HG02885 (cell line): ENCODE measurements at regions not wholly inside any gene's neighbourhood (a gene's known extent, or its start where the extent isn't known, plus 50 kb on each side); places are given as distances from the start of the nearest gene placed in this dataset.
"Not testable (repeated sequence)": the region's sequence is repeated elsewhere in the genome, so short reads cannot be mapped to it uniquely, and the experiment has no call there.

Source experiments
- ATAC-seq: cut with Tn5 transposase; IDR thresholded peaks from one replicate; pipeline ENCODE4 v1.9.1; 2021; ENCODE audit warnings: mild to moderate bottlenecking; ENCODE audit not compliant: unreplicated experiment, poor library complexity

GRCh38 chr3:140752499-140752898 is 74.6 kb downstream of the TRIM42 start:
- no peak for ATAC-seq

- peak; percentile 40 for ATAC-seq
These were observed 76.2 kb downstream of the TRIM42 start for GRCh38 chr3:140753865-140754754.

GRCh38 chr3:140754936-140755335 is 77.1 kb downstream of the TRIM42 start:
- no peak for ATAC-seq

GRCh38 chr3:140756240-140757016 is 78.6 kb downstream of the TRIM42 start:
- ATAC-seq, result peak; percentile 77

GRCh38 chr3:140758791-140759444 is 81.1 kb downstream of the TRIM42 start:
- no peak for ATAC-seq

GRCh38 chr3:140760324-140761075 is 82.6 kb downstream of the TRIM42 start:
- no peak for ATAC-seq

- no peak for ATAC-seq
These were observed 83.3 kb downstream of the TRIM42 start for GRCh38 chr3:140761076-140761639.

- no peak for ATAC-seq
These were observed 84.9 kb downstream of the TRIM42 start for GRCh38 chr3:140762746-140763145.

- no peak for ATAC-seq
These were observed 85.7 kb downstream of the TRIM42 start for GRCh38 chr3:140763532-140763931.

GRCh38 chr3:140765246-140765645 is 87.4 kb downstream of the TRIM42 start:
- no peak for ATAC-seq

- peak; percentile 45 for ATAC-seq
These were observed 88.6 kb downstream of the TRIM42 start for GRCh38 chr3:140766465-140766864.

GRCh38 chr3:140767566-140767965 is 89.7 kb downstream of the TRIM42 start:
- ATAC-seq, result no peak

- ATAC-seq, result no peak
These were observed 91.1 kb downstream of the TRIM42 start for GRCh38 chr3:140768941-140769340.

GRCh38 chr3:140769951-140770350 is 92.1 kb downstream of the TRIM42 start:
- ATAC-seq, result no peak

GRCh38 chr3:140770977-140771667 is 93.3 kb downstream of the TRIM42 start:
- no peak for ATAC-seq

- ATAC-seq, result no peak
These were observed 99.9 kb downstream of the TRIM42 start for GRCh38 chr3:140777631-140778233.

- no peak for ATAC-seq
These were observed 113.5 kb downstream of the TRIM42 start for GRCh38 chr3:140791368-140791767.

- no peak for ATAC-seq
These were observed 116.6 kb downstream of the TRIM42 start for GRCh38 chr3:140794507-140794906.

GRCh38 chr3:140802898-140803297 is 125.0 kb downstream of the TRIM42 start:
- not testable (repeated sequence) for ATAC-seq
